Thyroid gland (tissue), 4 donors: ENCODE measurements at regions not wholly inside any gene's neighbourhood (a gene's known extent, or its start where the extent isn't known, plus 50 kb on each side); places are given as distances from the start of the nearest gene placed in this dataset.

ENCODE experiments used
- CTCF ChIP-seq, 6 experiments: fragments of 200-600 bp in 3 of 6; fragments of 450-650 bp in 3 of 6; sonication (generic) in 3 of 6; IDR thresholded peaks; one replicate each; pipeline ENCODE4 v1.5.1; 2016 to 2019; ENCODE audit warnings: antibody characterized with exemption in 6 of 6, mild to moderate bottlenecking in 2 of 6, inconsistent platforms in 1 of 6, moderate library complexity in 1 of 6
- POLR2A ChIP-seq, 2 donors: fragments of 450-650 bp; IDR thresholded peaks; one replicate each; pipeline ENCODE4 v1.6.1; 2017; ENCODE audit warnings: antibody characterized with exemption in 2 of 2, mild to moderate bottlenecking in 2 of 2, moderate library complexity in 1 of 2

DNA sequence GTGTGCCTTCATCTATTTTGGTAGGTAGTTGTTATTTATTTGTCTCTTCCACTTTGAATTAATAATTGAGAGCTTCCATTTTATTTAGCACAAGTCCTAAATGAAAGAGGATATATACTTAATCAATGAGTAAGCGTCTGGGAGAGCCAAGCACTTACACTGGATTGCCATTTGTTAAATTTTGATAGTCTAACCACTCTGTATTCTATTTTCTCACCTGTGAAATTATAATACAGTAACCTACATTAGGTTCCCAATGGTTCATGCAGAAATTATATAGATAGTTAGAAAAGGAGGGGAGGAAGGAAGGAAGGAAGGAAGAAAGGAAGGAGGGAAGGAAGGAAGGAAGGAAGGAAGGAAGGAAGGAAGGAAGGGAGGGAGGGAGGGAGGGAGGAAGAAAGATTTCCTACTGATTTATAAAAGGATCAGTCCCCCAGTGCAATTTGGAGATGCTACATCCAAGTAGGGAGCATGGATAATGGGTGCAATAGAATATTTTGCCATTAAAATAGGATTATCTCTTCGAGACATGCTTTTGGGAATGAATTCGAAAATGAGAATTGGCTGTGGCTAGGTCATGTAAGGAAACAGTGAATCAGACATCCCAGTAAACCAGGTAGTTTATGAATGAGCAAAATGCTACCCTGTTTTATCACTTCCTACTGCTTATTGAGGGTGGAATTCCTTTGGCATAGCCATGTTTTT lies 239.8 kb downstream of the PCDH7 start:
- TF ChIP-seq CTCF (IDR thresholded peaks at IDR 0.05) (no peak), POLR2A (IDR thresholded peaks at IDR 0.05) (no peak)
